NCI-H526 (cell line): ENCODE measurements at regions not wholly inside any gene's neighbourhood (a gene's known extent, or its start where the extent isn't known, plus 50 kb on each side); places are given as distances from the start of the nearest gene placed in this dataset.

Experiments
- DNase-seq, 2 experiments: peaks; one replicate each; lab custom pipeline; 2025; lab: John Stamatoyannopoulos, UW

GRCh38 chr6:148042536-148042935 lies 300.1 kb upstream of the SASH1 start:
- no peak for DNase-seq

- no peak for DNase-seq
These were observed 298.3 kb upstream of the SASH1 start for GRCh38 chr6:148044261-148044751.

- no peak for DNase-seq
These were observed 297.7 kb upstream of the SASH1 start for GRCh38 chr6:148044921-148045320.

GRCh38 chr6:148053209-148053608 lies 289.4 kb upstream of the SASH1 start:
- no peak for DNase-seq

GRCh38 chr6:148053796-148054195 lies 288.8 kb upstream of the SASH1 start:
- DNase-seq, result no peak

- DNase-seq, result no peak
These were observed 288.4 kb upstream of the SASH1 start for GRCh38 chr6:148054219-148054618.

- no peak for DNase-seq
These were observed 287.2 kb upstream of the SASH1 start for GRCh38 chr6:148055419-148055818.

- DNase-seq, result no peak
These were observed 282.8 kb upstream of the SASH1 start for GRCh38 chr6:148059869-148060268.

- DNase-seq, result peak in 1 of 2 experiments; percentile 5
These were observed 278.1 kb upstream of the SASH1 start for GRCh38 chr6:148064406-148065134.

- no peak for DNase-seq
These were observed 274.1 kb upstream of the SASH1 start for GRCh38 chr6:148068437-148069061.

GRCh38 chr6:148069256-148069655 lies 273.4 kb upstream of the SASH1 start:
- no peak for DNase-seq

GRCh38 chr6:148074291-148074690 lies 268.3 kb upstream of the SASH1 start:
- no peak for DNase-seq

GRCh38 chr6:148074738-148075137 lies 267.9 kb upstream of the SASH1 start:
- DNase-seq, result no peak

- no peak for DNase-seq
These were observed 267.3 kb upstream of the SASH1 start for GRCh38 chr6:148075352-148075751.

- no peak for DNase-seq
These were observed 266.6 kb upstream of the SASH1 start for GRCh38 chr6:148076051-148076450.

- DNase-seq, result no peak
These were observed 262.3 kb upstream of the SASH1 start for GRCh38 chr6:148080315-148080714.

- DNase-seq, result no peak
These were observed 261.6 kb upstream of the SASH1 start for GRCh38 chr6:148081076-148081475.

GRCh38 chr6:148082044-148082443 lies 260.6 kb upstream of the SASH1 start:
- DNase-seq, result no peak

- peak in 1 of 2 experiments; percentile 4 for DNase-seq
These were observed 259.9 kb upstream of the SASH1 start for GRCh38 chr6:148082696-148083095.

- no peak for DNase-seq
These were observed 256.9 kb upstream of the SASH1 start for GRCh38 chr6:148085631-148086331.

GRCh38 chr6:148086386-148086785 lies 256.3 kb upstream of the SASH1 start:
- DNase-seq, result no peak

GRCh38 chr6:148086843-148087242 lies 255.8 kb upstream of the SASH1 start:
- no peak for DNase-seq

- no peak for DNase-seq
These were observed 255.0 kb upstream of the SASH1 start for GRCh38 chr6:148087659-148088058.
